ENCODE measurements at regions not wholly inside any gene's neighbourhood (a gene's known extent, or its start where the extent isn't known, plus 50 kb on each side); places are given as distances from the start of the nearest gene placed in this dataset.

GRCh38 chr4:163709601-163710000, 215.1 kb downstream of the TMA16 start:
- TF ChIP-seq, protein P1, sequence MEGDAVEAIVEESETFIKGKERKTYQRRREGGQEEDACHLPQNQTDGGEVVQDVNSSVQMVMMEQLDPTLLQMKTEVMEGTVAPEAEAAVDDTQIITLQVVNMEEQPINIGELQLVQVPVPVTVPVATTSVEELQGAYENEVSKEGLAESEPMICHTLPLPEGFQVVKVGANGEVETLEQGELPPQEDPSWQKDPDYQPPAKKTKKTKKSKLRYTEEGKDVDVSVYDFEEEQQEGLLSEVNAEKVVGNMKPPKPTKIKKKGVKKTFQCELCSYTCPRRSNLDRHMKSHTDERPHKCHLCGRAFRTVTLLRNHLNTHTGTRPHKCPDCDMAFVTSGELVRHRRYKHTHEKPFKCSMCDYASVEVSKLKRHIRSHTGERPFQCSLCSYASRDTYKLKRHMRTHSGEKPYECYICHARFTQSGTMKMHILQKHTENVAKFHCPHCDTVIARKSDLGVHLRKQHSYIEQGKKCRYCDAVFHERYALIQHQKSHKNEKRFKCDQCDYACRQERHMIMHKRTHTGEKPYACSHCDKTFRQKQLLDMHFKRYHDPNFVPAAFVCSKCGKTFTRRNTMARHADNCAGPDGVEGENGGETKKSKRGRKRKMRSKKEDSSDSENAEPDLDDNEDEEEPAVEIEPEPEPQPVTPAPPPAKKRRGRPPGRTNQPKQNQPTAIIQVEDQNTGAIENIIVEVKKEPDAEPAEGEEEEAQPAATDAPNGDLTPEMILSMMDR (IDR thresholded peaks at IDR 0.05; ENCODE audit: low read depth, low read length), result no peak
- no peak for TF ChIP-seq POLR2A (IDR thresholded peaks at IDR 0.05; ENCODE audit: extremely low read depth, insufficient read length)
- no peak for TF ChIP-seq MAX (IDR thresholded peaks at IDR 0.05; ENCODE audit: low read depth, low read length)
- TF ChIP-seq MYC (IDR thresholded peaks at IDR 0.05; ENCODE audit: low read depth, low read length), result no peak

Measured in NB4 (cell line).